Coronary artery (tissue), 2 donors: ENCODE measurements at regions not wholly inside any gene's neighbourhood (a gene's known extent, or its start where the extent isn't known, plus 50 kb on each side); places are given as distances from the start of the nearest gene placed in this dataset.

Experiments
- DNase-seq: peaks from one replicate; pipeline ENCODE4 v3.0.0-alpha.2; 2017; ENCODE audit warnings: low spot score
- H3K27ac ChIP-seq, 2 donors: fragments of 200-600 bp; sonication (generic); one replicate each; pipeline ENCODE4 v1.5.1; 2016 to 2019
- H3K4me3 ChIP-seq: fragments of 200-600 bp; sonication (generic); 2 replicates; pipeline ENCODE4 v1.5.1; 2016; ENCODE audit warnings: mild to moderate bottlenecking, moderate library complexity
- CTCF ChIP-seq: fragments of 200-600 bp; sonication (generic); IDR thresholded peaks from one replicate; pipeline ENCODE4 v1.5.1; 2019; ENCODE audit warnings: antibody characterized with exemption

DNA sequence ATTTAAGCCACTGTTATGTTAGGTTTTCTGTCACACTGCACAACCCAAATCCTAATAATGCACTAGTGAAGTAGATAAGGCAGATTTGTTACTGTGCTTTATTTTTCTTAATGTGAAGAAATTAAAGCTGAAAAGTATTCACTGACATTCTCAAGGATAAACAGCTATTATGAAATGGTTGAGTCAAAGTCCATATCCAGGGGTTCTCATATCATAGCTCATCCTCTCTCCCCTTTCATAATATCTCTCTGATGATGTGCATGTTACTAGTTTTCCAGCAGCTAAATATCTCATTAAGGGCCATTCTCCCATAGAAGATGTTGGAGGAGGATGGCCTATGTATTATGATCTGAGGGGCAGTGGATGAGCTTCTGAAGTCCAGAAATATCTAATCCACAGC lies 53.6 kb upstream of the CCDC190 start:
- TF ChIP-seq CTCF, result no peak
- no peak overlapping the region for H3K4me3 ChIP-seq
- no peak for DNase-seq
- no peak overlapping the region for H3K27ac ChIP-seq

- DNase-seq, result no peak
- Histone ChIP-seq H3K27ac (no peak overlapping the region), H3K4me3 (no peak overlapping the region)
- no peak for TF ChIP-seq CTCF
These were observed 52.4 kb upstream of the CCDC190 start for GRCh38 chr1:162913345-162913744.

- DNase-seq, result no peak
- H3K4me3 ChIP-seq, result no peak overlapping the region
- no peak overlapping the region for H3K27ac ChIP-seq
- TF ChIP-seq CTCF, result no peak
These were observed 51.2 kb upstream of the CCDC190 start for GRCh38 chr1:162912061-162912667.
